ENCODE measurements at regions not wholly inside any gene's neighbourhood (a gene's known extent, or its start where the extent isn't known, plus 50 kb on each side); places are given as distances from the start of the nearest gene placed in this dataset.

DNA sequence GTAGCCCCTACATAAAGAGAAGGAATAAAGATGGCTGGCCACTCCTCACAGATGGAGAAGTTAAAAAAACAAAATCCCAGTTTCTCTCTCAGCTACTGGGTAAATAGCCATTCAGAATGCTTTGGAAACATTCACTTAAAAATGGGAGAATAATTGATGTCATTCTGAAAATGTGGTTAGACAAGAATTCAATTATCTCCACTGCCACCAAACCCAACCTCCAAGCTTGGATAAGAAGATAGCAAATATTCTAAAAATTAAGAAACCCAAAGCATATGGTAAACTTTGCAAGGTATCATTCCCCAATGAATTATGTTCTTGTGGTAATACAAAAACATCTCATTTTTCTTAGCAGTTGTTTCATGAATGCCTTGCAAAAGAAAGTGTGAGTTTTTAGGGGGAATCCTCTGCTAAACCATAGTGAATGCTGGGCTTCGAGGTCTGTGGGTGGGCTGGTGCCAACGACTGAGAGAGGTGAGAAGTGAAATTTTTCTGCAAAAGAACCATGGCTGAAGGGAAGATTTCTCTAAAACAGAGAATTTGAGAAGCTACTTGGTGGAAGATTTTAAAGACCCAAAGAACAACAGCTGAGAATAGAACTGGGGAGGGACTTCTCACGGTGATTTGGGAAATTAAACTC is 497.9 kb upstream of the JARID2 start:
- intact Hi-C loops (cut with DNase I; ENCODE audit: low total_unique reads) (no loop called here), in situ Hi-C loops (cut with MboI; ENCODE audit: low sequenced_read_pairs in 4 of 4) (no loop called here)
- no peaks in the 10 kb centered on the region for H3K9me3 ChIP-seq
- H3K27ac ChIP-seq: no peak overlapping the region
- TF ChIP-seq, protein P1, sequence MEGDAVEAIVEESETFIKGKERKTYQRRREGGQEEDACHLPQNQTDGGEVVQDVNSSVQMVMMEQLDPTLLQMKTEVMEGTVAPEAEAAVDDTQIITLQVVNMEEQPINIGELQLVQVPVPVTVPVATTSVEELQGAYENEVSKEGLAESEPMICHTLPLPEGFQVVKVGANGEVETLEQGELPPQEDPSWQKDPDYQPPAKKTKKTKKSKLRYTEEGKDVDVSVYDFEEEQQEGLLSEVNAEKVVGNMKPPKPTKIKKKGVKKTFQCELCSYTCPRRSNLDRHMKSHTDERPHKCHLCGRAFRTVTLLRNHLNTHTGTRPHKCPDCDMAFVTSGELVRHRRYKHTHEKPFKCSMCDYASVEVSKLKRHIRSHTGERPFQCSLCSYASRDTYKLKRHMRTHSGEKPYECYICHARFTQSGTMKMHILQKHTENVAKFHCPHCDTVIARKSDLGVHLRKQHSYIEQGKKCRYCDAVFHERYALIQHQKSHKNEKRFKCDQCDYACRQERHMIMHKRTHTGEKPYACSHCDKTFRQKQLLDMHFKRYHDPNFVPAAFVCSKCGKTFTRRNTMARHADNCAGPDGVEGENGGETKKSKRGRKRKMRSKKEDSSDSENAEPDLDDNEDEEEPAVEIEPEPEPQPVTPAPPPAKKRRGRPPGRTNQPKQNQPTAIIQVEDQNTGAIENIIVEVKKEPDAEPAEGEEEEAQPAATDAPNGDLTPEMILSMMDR (IDR thresholded peaks at IDR 0.05 in 4 of 5, conservative IDR thresholded peaks at IDR 0.05 in 1 of 5): no peak
- TF ChIP-seq POLR2A (IDR thresholded peaks at IDR 0.05): no peak
- ATAC-seq (no peak), DNase-seq (no peak)
- no peak overlapping the region for H3K4me3 ChIP-seq
- no peaks in the 10 kb centered on the region for H3K36me3 ChIP-seq
- peaks cover 0 to 4% (median 0%) of the 10 kb centered on the region in 3 donors for H3K27me3 ChIP-seq
- H3K4me1 ChIP-seq: no peaks in the 10 kb centered on the region

DNA sequence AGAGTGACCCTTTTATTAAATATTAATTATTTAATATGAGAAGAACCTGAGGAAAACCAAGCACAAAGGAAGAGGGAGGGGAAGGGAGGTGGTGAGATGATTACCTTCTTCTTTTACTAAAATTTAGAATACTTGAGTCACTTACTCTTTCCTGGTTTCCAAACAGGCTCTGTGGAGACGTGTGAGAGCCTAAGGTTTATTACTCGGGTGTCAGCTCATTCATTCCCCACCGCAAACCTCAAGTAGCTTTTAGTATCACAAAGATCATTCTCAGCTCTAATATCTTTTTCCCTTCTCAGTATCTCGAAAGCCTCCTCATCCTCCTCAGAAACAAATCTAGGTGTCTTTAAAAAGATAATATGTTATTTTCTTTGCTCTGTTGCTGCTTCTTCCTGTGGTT is 497.2 kb upstream of the JARID2 start:
- Histone ChIP-seq H3K27ac (no peak overlapping the region), H3K4me1 (no peaks in the 10 kb centered on the region), H3K4me3 (no peak overlapping the region), H3K36me3 (no peaks in the 10 kb centered on the region), H3K9me3 (no peaks in the 10 kb centered on the region), H3K27me3 (peaks cover 0 to 4% (median 0%) of the 10 kb centered on the region in 3 donors)
- ATAC-seq (no peak), DNase-seq (no peak)
- intact Hi-C loops (cut with DNase I; ENCODE audit: low total_unique reads) (no loop called here), in situ Hi-C loops (cut with MboI; ENCODE audit: low sequenced_read_pairs in 4 of 4) (no loop called here)
- TF ChIP-seq POLR2A (IDR thresholded peaks at IDR 0.05): no peak
- TF ChIP-seq, protein P1 (IDR thresholded peaks at IDR 0.05 in 4 of 5, conservative IDR thresholded peaks at IDR 0.05 in 1 of 5): no peak

DNA sequence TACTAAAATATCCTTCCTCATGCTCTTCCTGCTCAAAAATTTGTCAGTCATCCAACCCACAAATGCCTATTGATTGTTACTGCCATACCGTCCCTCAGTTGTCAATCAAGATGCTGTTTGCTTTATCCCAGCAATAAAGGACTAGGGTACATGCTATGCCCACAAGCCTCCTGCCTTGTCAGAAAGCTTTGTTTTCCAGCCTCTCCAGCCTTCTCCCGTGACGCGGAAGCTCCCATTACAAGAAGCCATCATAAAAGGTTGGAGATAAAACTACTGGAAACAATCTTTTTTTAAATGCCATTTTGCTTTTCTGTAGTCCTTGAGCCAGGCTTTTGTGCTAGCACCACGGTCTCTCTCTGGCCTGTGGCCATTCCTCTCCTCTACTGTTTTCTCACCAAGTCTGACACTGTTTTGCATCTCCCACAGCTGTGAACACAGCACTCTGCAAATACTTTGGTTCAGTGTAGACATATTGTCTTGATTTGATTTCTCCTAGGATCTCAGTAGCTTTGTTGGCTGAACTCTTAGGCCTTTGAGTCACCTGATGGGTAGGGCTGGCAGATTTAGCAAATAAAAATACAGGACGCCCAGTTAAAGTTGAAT is 495.7 kb upstream of the JARID2 start:
- Histone ChIP-seq H3K36me3 (no peaks in the 10 kb centered on the region), H3K9me3 (no peaks in the 10 kb centered on the region), H3K4me1 (no peaks in the 10 kb centered on the region), H3K4me3 (no peak overlapping the region), H3K27me3 (peaks cover 0 to 4% (median 0%) of the 10 kb centered on the region in 3 donors), H3K27ac (no peak overlapping the region)
- no peak for TF ChIP-seq POLR2A (IDR thresholded peaks at IDR 0.05)
- TF ChIP-seq, protein P1 (IDR thresholded peaks at IDR 0.05 in 4 of 5, conservative IDR thresholded peaks at IDR 0.05 in 1 of 5): no peak
- DNase-seq: no peak
- in situ Hi-C loops (cut with MboI; ENCODE audit: low sequenced_read_pairs in 4 of 4): no loop called here
- no peak for ATAC-seq
- intact Hi-C loops (cut with DNase I; ENCODE audit: low total_unique reads): no loop called here

DNA sequence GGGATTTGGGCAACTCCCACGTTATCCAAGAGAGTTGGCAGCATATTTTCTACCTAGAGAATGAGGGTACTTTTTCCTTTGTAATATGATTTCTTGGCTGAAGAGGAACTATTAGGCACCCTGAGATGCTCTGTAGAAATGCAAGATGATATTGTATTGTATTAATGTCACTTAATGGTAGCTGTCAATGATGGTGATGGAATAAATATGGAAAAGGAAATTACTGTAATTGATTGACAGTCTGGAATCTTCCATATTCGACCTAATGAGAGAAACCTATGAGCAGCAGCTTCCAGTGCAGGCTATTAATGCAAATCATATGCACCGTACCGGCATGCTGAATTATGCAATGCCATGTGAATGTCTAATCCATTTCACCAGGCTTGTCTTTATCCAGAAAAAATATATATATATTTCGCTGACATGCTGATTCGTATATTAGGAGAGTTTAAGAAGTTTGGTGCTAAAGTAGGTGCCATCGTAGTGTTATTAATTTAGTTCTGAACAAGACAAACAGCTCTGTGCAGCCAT is 494.2 kb upstream of the JARID2 start:
- no peaks in the 10 kb centered on the region for H3K27me3 ChIP-seq
- in situ Hi-C loops (cut with MboI; ENCODE audit: low sequenced_read_pairs in 4 of 4): no loop called here
- intact Hi-C loops (cut with DNase I; ENCODE audit: low total_unique reads): no loop called here
- no peak for TF ChIP-seq POLR2A (IDR thresholded peaks at IDR 0.05)
- TF ChIP-seq, protein P1 (IDR thresholded peaks at IDR 0.05 in 4 of 5, conservative IDR thresholded peaks at IDR 0.05 in 1 of 5): no peak
- H3K4me3 ChIP-seq: no peak overlapping the region
- no peaks in the 10 kb centered on the region for H3K4me1 ChIP-seq
- no peak overlapping the region for H3K27ac ChIP-seq
- H3K9me3 ChIP-seq: no peaks in the 10 kb centered on the region
- ATAC-seq (no peak), DNase-seq (no peak)
- no peaks in the 10 kb centered on the region for H3K36me3 ChIP-seq
